HCT116 (cell line): ENCODE measurements at regions not wholly inside any gene's neighbourhood (a gene's known extent, or its start where the extent isn't known, plus 50 kb on each side); places are given as distances from the start of the nearest gene placed in this dataset.

Experiments used
- ATAC-seq: fragments of 200-7000 bp; cut with Tn5 transposase; 2 replicates; pipeline ENCODE4 v1.9.1; 2020; ENCODE audit warnings: mild to moderate bottlenecking, moderate library complexity
- BruUV-seq: library from RNA; stranded (reverse); fragments of 400-500 nt; replicated peaks from 2 replicates; lab custom pipeline; 2021; lab: Mats Ljungman, UMichigan
- CTCF ChIA-PET: fragments of 300-600 bp; sonication (Branson Sonifier 250); formaldehyde crosslinking; loops from one replicate; lab custom pipeline; 2021; ENCODE audit warnings: antibody characterized with exemption; lab: Charles Lee
- POLR2A ChIA-PET: fragments of 300-600, 350-600 bp; sonication (Branson Sonifier 250); formaldehyde crosslinking; loops from one replicate; lab custom pipeline; 2021; ENCODE audit warnings: antibody characterized with exemption; lab: Charles Lee
- RAD21 ChIA-PET, 2 experiments: fragments of 300-600 bp; sonication (Branson Sonifier 250); formaldehyde crosslinking; loops; one replicate each; lab custom pipeline; 2023; ENCODE audit warnings: low total read pairs in 2 of 2; ENCODE audit not compliant: uncharacterized antibody in 2 of 2, unreplicated experiment in 2 of 2, low non-redundant PET in 1 of 2; lab: Charles Lee
- DNase-seq: peaks from one replicate; pipeline ENCODE4 v3.0.0-alpha.2; 2010; ENCODE audit warnings: low read depth, low spot score
- H2AFZ ChIP-seq: fragments of 200-600 bp; shearing (Covaris generic), sonication (generic); 2 replicates; pipeline ENCODE4 v1.6.1; 2017; ENCODE audit warnings: low read depth, mixed run types, mixed read lengths, antibody characterized with exemption, low read length; ENCODE audit not compliant: poor library complexity, severe bottlenecking
- H3K27ac ChIP-seq: 2 replicates; pipeline ENCODE4 v1.5.1; 2012; ENCODE audit warnings: low read depth, low read length
- H3K27me3 ChIP-seq: fragments of 200-600 bp; sonication (generic); 2 replicates; pipeline ENCODE4 v1.6.1; 2016; ENCODE audit warnings: mixed run types, low read length, mixed read lengths; ENCODE audit not compliant: insufficient read depth
- H3K36me3 ChIP-seq, 2 experiments: fragments of 200-500 bp in 1 of 2; fragments of 200-600 bp in 1 of 2; sonication (Bioruptor generic) in 1 of 2; sonication (generic) in 1 of 2; 2 replicates each; pipeline versions ENCODE4 v1.5.1 to v1.6.1; 2014 to 2016; ENCODE audit warnings: low read length in 2 of 2, inconsistent platforms in 1 of 2, mixed read lengths in 1 of 2, mixed run types in 1 of 2; ENCODE audit not compliant: insufficient read depth in 2 of 2, control insufficient read depth in 1 of 2
- H3K4me1 ChIP-seq, 2 experiments: fragments of 200-600 bp in 1 of 2; sonication (generic) in 1 of 2; 2 replicates each; pipeline versions ENCODE4 v1.5.1 to v1.6.1; 2012 to 2017; ENCODE audit warnings: low read length in 2 of 2, inconsistent platforms in 1 of 2, mild to moderate bottlenecking in 1 of 2, mixed read lengths in 1 of 2, mixed run types in 1 of 2, moderate library complexity in 1 of 2; ENCODE audit not compliant: insufficient read depth in 2 of 2, control insufficient read depth in 1 of 2
- H3K4me2 ChIP-seq: fragments of 200-600 bp; sonication (generic); 2 replicates; pipeline ENCODE4 v1.6.1; 2017; ENCODE audit warnings: mixed run types, low read length, mixed read lengths
- H3K4me3 ChIP-seq, 2 experiments: fragments of 200-600 bp in 1 of 2; sonication (generic) in 1 of 2; replicated peaks in 1 of 2; 2 replicates each; pipeline ENCODE4 v1.5.1; 2011 to 2016; ENCODE audit warnings: low read length in 2 of 2, control low read depth in 1 of 2, low read depth in 1 of 2, mild to moderate bottlenecking in 1 of 2, mixed read lengths in 1 of 2, mixed run types in 1 of 2
- H3K79me2 ChIP-seq: fragments of 200-600 bp; sonication (generic); 2 replicates; pipeline ENCODE4 v1.6.1; 2017; ENCODE audit warnings: mild to moderate bottlenecking, mixed run types, low read length, moderate library complexity, mixed read lengths; ENCODE audit not compliant: insufficient read depth
- H3K9ac ChIP-seq: fragments of 200-600 bp; sonication (generic); 2 replicates; pipeline ENCODE4 v1.6.1; 2016; ENCODE audit warnings: low read length, mixed read lengths
- H3K9me2 ChIP-seq: fragments of 200-600 bp; sonication (generic), shearing (Covaris generic); 2 replicates; pipeline ENCODE4 v1.6.1; 2017; ENCODE audit warnings: mixed run types, mild to moderate bottlenecking, moderate library complexity; ENCODE audit not compliant: insufficient read depth
- H3K9me3 ChIP-seq, 2 experiments: fragments of 200-500 bp in 1 of 2; fragments of 200-600 bp in 1 of 2; sonication (Bioruptor generic) in 1 of 2; sonication (generic) in 1 of 2; 2 replicates each; pipeline ENCODE4 v1.6.1; 2014 to 2017; ENCODE audit warnings: low read length in 2 of 2, mixed read lengths in 2 of 2, inconsistent platforms in 1 of 2, low read depth in 1 of 2, mild to moderate bottlenecking in 1 of 2, mixed run types in 1 of 2, moderate library complexity in 1 of 2; ENCODE audit not compliant: control insufficient read depth in 1 of 2, insufficient read depth in 1 of 2
- H4K20me1 ChIP-seq: fragments of 200-600 bp; sonication (generic), shearing (Covaris generic); 2 replicates; pipeline ENCODE4 v1.6.1; 2017; ENCODE audit warnings: mixed run types, mild to moderate bottlenecking, moderate library complexity; ENCODE audit not compliant: insufficient read depth
- CBX3 ChIP-seq: IDR thresholded peaks from 2 replicates; pipeline ENCODE4 v1.6.1; 2012; ENCODE audit warnings: low read depth
- CEBPB ChIP-seq: IDR thresholded peaks from 2 replicates; pipeline ENCODE4 v1.6.1; 2012; ENCODE audit warnings: low read depth
- EGR1 ChIP-seq: IDR thresholded peaks from 2 replicates; pipeline ENCODE4 v1.6.1; 2012; ENCODE audit warnings: low read depth
- EZH2 ChIP-seq: fragments of 200-600 bp; sonication (generic); IDR thresholded peaks from 2 replicates; pipeline ENCODE4 v1.6.1; 2017; ENCODE audit warnings: antibody characterized with exemption, mixed run types
- EZH2phosphoT487 ChIP-seq: fragments of 200-600 bp; IDR thresholded peaks from 2 replicates; pipeline ENCODE4 v1.6.1; 2018; ENCODE audit warnings: antibody characterized with exemption, borderline replicate concordance
- POLR2A ChIP-seq: IDR thresholded peaks from 2 replicates; pipeline ENCODE4 v1.7.0; 2011; ENCODE audit warnings: borderline replicate concordance; ENCODE audit not compliant: insufficient read depth, insufficient read length; ENCODE audit errors: extremely low read depth
- SIN3A ChIP-seq: IDR thresholded peaks from 2 replicates; pipeline ENCODE4 v1.6.1; 2012; ENCODE audit warnings: low read depth
- SP1 ChIP-seq: IDR thresholded peaks from 2 replicates; pipeline ENCODE4 v1.6.1; 2012; ENCODE audit warnings: low read depth
- SRF ChIP-seq: IDR thresholded peaks from 2 replicates; pipeline ENCODE4 v1.6.1; 2012; ENCODE audit warnings: low read depth
- TCF7L2 ChIP-seq: IDR thresholded peaks from 2 replicates; pipeline ENCODE4 v1.7.0; 2011; ENCODE audit warnings: borderline replicate concordance, inconsistent platforms; ENCODE audit not compliant: insufficient read depth, insufficient read length; ENCODE audit errors: extremely low read depth
- intact Hi-C: fragments of 100-400 bp; cut with micrococcal nuclease; formaldehyde crosslinking; loops from 2 replicates; pipeline ENCODE4 v1.10.0; 2022
- TF ChIP-seq, protein P1 (sequence below): IDR thresholded peaks from 2 replicates; pipeline ENCODE4 v1.6.1; 2012
- TF ChIP-seq, protein P2 (sequence below), 3 experiments: fragments of 200-600 bp in 1 of 3; sonication (generic) in 1 of 3; IDR thresholded peaks in 2 of 3; conservative IDR thresholded peaks in 1 of 3; 2 replicates each; pipeline ENCODE4 v1.5.1; 2012 to 2017; ENCODE audit warnings: low read depth in 2 of 3, low read length in 2 of 3, antibody characterized with exemption in 1 of 3, borderline replicate concordance in 1 of 3, control low read depth in 1 of 3, mild to moderate bottlenecking in 1 of 3, mixed read lengths in 1 of 3, mixed run types in 1 of 3, moderate library complexity in 1 of 3; ENCODE audit not compliant: insufficient read depth in 1 of 3
- TF ChIP-seq, protein P3 (sequence below): IDR thresholded peaks from 2 replicates; pipeline ENCODE4 v1.6.1; 2012; ENCODE audit warnings: low read depth
- TF ChIP-seq, protein P4 (sequence below): IDR thresholded peaks from 2 replicates; pipeline ENCODE4 v1.6.1; 2012

DNA sequence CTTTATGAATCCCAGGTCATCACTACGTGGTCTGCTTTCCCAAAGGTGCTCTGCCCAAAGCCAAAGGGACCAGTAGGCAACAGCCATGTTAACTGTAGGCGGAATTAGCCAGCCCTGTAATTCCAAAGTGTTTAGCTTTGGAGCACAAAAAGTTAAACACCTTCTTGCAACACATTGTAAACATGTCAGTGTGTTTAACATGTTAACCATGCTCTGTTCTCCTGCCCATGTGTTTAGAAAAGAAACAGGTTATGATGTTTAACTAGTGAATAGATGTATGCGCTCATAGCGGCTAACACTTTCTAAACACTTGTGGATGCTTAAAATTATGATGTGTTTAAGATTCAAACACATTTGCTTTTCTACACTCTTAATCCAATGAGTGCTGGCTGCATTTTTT is 292.4 kb downstream of the SRBD1 start:
- no peak for ATAC-seq
- no peak overlapping the region for H3K4me3 ChIP-seq
- TF ChIP-seq, protein P1, sequence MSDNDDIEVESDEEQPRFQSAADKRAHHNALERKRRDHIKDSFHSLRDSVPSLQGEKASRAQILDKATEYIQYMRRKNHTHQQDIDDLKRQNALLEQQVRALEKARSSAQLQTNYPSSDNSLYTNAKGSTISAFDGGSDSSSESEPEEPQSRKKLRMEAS = no peak
- TF ChIP-seq SP1 (no peak), SRF (no peak), CEBPB (no peak), EGR1 (no peak), EZH2 (no peak), EZH2phosphoT487 (no peak), POLR2A (no peak), CBX3 (no peak), SIN3A (no peak), TCF7L2 (no peak)
- TF ChIP-seq, protein P2, sequence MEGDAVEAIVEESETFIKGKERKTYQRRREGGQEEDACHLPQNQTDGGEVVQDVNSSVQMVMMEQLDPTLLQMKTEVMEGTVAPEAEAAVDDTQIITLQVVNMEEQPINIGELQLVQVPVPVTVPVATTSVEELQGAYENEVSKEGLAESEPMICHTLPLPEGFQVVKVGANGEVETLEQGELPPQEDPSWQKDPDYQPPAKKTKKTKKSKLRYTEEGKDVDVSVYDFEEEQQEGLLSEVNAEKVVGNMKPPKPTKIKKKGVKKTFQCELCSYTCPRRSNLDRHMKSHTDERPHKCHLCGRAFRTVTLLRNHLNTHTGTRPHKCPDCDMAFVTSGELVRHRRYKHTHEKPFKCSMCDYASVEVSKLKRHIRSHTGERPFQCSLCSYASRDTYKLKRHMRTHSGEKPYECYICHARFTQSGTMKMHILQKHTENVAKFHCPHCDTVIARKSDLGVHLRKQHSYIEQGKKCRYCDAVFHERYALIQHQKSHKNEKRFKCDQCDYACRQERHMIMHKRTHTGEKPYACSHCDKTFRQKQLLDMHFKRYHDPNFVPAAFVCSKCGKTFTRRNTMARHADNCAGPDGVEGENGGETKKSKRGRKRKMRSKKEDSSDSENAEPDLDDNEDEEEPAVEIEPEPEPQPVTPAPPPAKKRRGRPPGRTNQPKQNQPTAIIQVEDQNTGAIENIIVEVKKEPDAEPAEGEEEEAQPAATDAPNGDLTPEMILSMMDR (IDR thresholded peaks at IDR 0.05 in 2 of 3, conservative IDR thresholded peaks at IDR 0.05 in 1 of 3; ENCODE audit: borderline replicate concordance in 1 of 3, insufficient read depth in 1 of 3, low read depth in 2 of 3, low read length in 2 of 3) = no peak
- TF ChIP-seq, protein P3, sequence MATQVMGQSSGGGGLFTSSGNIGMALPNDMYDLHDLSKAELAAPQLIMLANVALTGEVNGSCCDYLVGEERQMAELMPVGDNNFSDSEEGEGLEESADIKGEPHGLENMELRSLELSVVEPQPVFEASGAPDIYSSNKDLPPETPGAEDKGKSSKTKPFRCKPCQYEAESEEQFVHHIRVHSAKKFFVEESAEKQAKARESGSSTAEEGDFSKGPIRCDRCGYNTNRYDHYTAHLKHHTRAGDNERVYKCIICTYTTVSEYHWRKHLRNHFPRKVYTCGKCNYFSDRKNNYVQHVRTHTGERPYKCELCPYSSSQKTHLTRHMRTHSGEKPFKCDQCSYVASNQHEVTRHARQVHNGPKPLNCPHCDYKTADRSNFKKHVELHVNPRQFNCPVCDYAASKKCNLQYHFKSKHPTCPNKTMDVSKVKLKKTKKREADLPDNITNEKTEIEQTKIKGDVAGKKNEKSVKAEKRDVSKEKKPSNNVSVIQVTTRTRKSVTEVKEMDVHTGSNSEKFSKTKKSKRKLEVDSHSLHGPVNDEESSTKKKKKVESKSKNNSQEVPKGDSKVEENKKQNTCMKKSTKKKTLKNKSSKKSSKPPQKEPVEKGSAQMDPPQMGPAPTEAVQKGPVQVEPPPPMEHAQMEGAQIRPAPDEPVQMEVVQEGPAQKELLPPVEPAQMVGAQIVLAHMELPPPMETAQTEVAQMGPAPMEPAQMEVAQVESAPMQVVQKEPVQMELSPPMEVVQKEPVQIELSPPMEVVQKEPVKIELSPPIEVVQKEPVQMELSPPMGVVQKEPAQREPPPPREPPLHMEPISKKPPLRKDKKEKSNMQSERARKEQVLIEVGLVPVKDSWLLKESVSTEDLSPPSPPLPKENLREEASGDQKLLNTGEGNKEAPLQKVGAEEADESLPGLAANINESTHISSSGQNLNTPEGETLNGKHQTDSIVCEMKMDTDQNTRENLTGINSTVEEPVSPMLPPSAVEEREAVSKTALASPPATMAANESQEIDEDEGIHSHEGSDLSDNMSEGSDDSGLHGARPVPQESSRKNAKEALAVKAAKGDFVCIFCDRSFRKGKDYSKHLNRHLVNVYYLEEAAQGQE = no peak
- TF ChIP-seq, protein P4, sequence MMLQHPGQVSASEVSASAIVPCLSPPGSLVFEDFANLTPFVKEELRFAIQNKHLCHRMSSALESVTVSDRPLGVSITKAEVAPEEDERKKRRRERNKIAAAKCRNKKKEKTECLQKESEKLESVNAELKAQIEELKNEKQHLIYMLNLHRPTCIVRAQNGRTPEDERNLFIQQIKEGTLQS = no peak
- H4K20me1 ChIP-seq = no peaks in the 10 kb centered on the region
- no peak overlapping the region for H3K4me2 ChIP-seq
- intact Hi-C loops = no loop called here
- DNase-seq = no peak
- no peak overlapping the region for H2AFZ ChIP-seq
- no peaks in the 10 kb centered on the region for H3K79me2 ChIP-seq
- H3K27ac ChIP-seq = no peak overlapping the region
- H3K9ac ChIP-seq = no peak overlapping the region
- peaks cover 4% of the 10 kb centered on the region; the same call in 1 of the 2 replicates for H3K27me3 ChIP-seq
- CTCF ChIA-PET = no interaction called here
- POLR2A ChIA-PET = no interaction called here
- no peaks in the 10 kb centered on the region for H3K9me2 ChIP-seq
- H3K36me3 ChIP-seq = no peaks in the 10 kb centered on the region
- no peaks in the 10 kb centered on the region for H3K4me1 ChIP-seq
- no TSS peak for BruUV-seq
- H3K9me3 ChIP-seq = no peaks in the 10 kb centered on the region
- RAD21 ChIA-PET = no interaction called here
